GM12875 (cell line): ENCODE measurements at regions not wholly inside any gene's neighbourhood (a gene's known extent, or its start where the extent isn't known, plus 50 kb on each side); places are given as distances from the start of the nearest gene placed in this dataset.

Experiments
- H3K4me3 ChIP-seq: one replicate; pipeline ENCODE4 v1.5.1; 2011; ENCODE audit warnings: low read depth, low read length, control low read depth
- CTCF ChIP-seq: IDR thresholded peaks from 2 replicates; pipeline ENCODE4 v1.5.1; 2011; ENCODE audit warnings: low read depth, mild to moderate bottlenecking, control low read depth, inconsistent platforms, low read length, moderate library complexity, borderline replicate concordance; ENCODE audit not compliant: insufficient read depth

DNA sequence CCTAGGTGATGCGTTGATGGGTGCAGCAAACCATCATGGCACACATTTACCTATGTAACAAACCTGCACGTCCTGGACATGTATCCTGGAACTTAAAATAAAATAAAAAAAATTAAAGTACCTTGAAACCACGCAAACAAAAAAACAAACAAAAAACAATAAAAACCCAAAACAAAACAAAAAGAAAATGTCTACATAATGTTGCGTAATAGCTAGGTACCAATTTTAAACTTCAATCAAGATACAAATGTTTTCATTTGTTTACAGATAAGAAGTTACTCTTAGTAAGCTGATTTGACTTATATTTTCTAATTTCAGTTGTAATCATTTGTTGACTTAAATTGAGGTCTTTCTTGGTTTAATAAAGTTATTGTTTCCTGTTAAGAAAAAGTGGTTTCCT is 349.6 kb upstream of the KCNMB2 start:
- TF ChIP-seq CTCF, result no peak

DNA sequence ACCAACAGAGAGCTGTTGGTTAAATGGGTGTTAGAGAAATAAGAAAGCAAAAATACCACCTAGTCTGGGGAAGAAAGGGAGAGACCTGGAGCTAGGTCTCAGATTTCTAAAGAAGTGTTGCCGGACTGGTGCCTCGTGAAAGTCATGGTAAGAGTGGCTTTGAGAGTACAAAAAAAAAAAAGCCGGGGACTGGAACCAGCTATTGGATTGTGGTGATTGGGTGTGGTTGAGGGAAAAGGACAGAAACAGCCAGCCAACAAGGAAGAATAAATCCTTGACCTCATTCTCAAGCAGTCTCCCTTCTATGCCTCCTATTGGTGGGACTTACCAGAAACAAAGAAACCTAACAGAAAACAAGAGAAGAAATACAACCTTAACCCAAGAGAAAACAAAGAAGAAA is 346.4 kb upstream of the KCNMB2 start:
- TF ChIP-seq CTCF, result no peak
- no peak overlapping the region for H3K4me3 ChIP-seq

More for the DNA sequence above, 349.6 kb upstream of the KCNMB2 start:
- H3K4me3 ChIP-seq, result no peak overlapping the region

GRCh38 chr3:178193846-178194245 is 342.4 kb upstream of the KCNMB2 start:
- no peak overlapping the region for H3K4me3 ChIP-seq
- no peak for TF ChIP-seq CTCF

DNA sequence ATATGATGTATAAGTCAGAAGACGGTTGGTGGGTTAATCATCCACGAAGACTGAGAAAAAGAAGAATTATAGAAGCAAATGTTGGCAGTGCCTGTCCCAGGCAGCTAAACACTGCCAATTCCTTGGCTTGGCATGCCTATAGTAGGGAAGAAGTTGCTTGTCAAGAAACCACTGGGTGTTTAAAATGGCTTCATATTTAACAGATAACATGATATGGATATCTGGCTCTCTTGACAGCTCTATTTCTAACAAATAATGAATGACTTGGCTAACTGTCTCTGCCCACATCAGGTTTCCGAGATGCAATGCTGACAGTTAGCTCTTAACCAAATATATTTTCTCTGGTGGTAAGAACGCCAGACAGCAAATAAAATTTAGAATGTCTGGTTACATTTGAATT is 341.7 kb upstream of the KCNMB2 start:
- no peak overlapping the region for H3K4me3 ChIP-seq
- TF ChIP-seq CTCF, result no peak

DNA sequence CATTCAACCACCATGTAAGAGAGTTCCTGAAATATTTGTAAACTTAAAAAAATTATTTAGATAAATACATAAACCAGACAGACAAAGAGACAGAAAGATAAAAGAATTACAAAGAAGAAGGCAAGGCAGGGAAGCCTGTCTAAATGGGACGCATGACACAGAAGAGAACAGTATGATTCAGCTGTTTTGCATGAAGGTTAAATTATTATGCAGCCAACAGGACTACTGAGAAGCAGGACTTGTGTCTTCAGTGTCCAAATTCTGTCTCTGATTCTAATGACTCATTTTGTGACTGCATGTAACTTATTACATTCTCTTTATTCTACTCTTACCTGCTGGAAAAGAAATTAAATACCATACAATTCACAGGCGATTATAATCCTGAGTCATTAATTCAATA is 340.4 kb upstream of the KCNMB2 start:
- TF ChIP-seq CTCF, result no peak
- H3K4me3 ChIP-seq, result no peak overlapping the region

GRCh38 chr3:178198329-178198728 is 337.9 kb upstream of the KCNMB2 start:
- no peak overlapping the region for H3K4me3 ChIP-seq
- no peak for TF ChIP-seq CTCF

DNA sequence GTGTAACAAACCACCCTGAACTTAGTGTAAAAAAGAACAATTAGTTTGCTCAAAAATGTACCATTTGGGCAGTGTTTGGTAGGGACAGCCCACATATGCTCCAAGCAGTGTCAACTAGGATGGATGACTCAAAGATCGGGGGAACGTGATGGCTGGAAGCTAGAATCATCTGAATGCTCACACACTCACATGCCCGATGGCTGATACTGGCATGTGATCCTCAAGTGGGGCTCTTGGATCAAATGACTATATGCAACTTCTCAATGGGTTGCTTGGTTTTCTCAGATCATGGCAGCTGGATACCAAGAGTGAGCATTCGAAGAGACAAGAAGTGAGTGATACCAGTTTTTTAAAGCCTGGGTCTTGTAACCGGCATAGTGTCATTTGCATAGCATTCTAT is 335.9 kb upstream of the KCNMB2 start:
- no peak overlapping the region for H3K4me3 ChIP-seq
- TF ChIP-seq CTCF, result no peak
